ENCODE measurements at regions not wholly inside any gene's neighbourhood (a gene's known extent, or its start where the extent isn't known, plus 50 kb on each side); places are given as distances from the start of the nearest gene placed in this dataset.

GRCh38 chr20:11813106-11813890 lies 104.4 kb upstream of the BTBD3 start:
- no peak for FAIRE-seq

- no peak for FAIRE-seq
Observed at GRCh38 chr20:11814267-11814666, 103.4 kb upstream of the BTBD3 start.

- FAIRE-seq: no peak
Observed at GRCh38 chr20:11820838-11821237, 96.9 kb upstream of the BTBD3 start.

- no peak for FAIRE-seq
Observed at GRCh38 chr20:11822540-11822794, 95.2 kb upstream of the BTBD3 start.

- no peak for FAIRE-seq
Observed at GRCh38 chr20:11826334-11826733, 91.4 kb upstream of the BTBD3 start.

GRCh38 chr20:11832397-11832796 lies 85.3 kb upstream of the BTBD3 start:
- FAIRE-seq: no peak

GRCh38 chr20:11832851-11833250 lies 84.8 kb upstream of the BTBD3 start:
- FAIRE-seq: no peak

GRCh38 chr20:11833825-11834224 lies 83.9 kb upstream of the BTBD3 start:
- FAIRE-seq: no peak

GRCh38 chr20:11838076-11838636 lies 79.5 kb upstream of the BTBD3 start:
- FAIRE-seq: no peak

GRCh38 chr20:11841972-11842461 lies 75.7 kb upstream of the BTBD3 start:
- FAIRE-seq: no peak

- FAIRE-seq: no peak
Observed at GRCh38 chr20:11843289-11843688, 74.4 kb upstream of the BTBD3 start.

GRCh38 chr20:11844691-11845090 lies 73.0 kb upstream of the BTBD3 start:
- no peak for FAIRE-seq

- FAIRE-seq: no peak
Observed at GRCh38 chr20:11845340-11845739, 72.4 kb upstream of the BTBD3 start.

- no peak for FAIRE-seq
Observed at GRCh38 chr20:11846131-11846530, 71.6 kb upstream of the BTBD3 start.

- FAIRE-seq: no peak
Observed at GRCh38 chr20:11847827-11848226, 69.9 kb upstream of the BTBD3 start.

- no peak for FAIRE-seq
Observed at GRCh38 chr20:11849270-11849915, 68.3 kb upstream of the BTBD3 start.

- no peak for FAIRE-seq
Observed at GRCh38 chr20:11849976-11850670, 67.6 kb upstream of the BTBD3 start.

GRCh38 chr20:11850901-11851300 lies 66.8 kb upstream of the BTBD3 start:
- FAIRE-seq: no peak

GRCh38 chr20:11851646-11852045 lies 66.0 kb upstream of the BTBD3 start:
- no peak for FAIRE-seq

GRCh38 chr20:11852189-11852588 lies 65.5 kb upstream of the BTBD3 start:
- no peak for FAIRE-seq

- no peak for FAIRE-seq
Observed at GRCh38 chr20:11852811-11853210, 64.9 kb upstream of the BTBD3 start.

- no peak for FAIRE-seq
Observed at GRCh38 chr20:11853359-11853758, 64.3 kb upstream of the BTBD3 start.

GRCh38 chr20:11861479-11861878 lies 56.2 kb upstream of the BTBD3 start:
- FAIRE-seq: no peak
